ENCODE measurements at regions not wholly inside any gene's neighbourhood (a gene's known extent, or its start where the extent isn't known, plus 50 kb on each side); places are given as distances from the start of the nearest gene placed in this dataset.
A peak's percentile ranks its signal among the peaks of the same experiment; 100 is the strongest.
"Not testable (repeated sequence)": the region's sequence is repeated elsewhere in the genome, so short reads cannot be mapped to it uniquely, and the experiment has no call there.

DNA sequence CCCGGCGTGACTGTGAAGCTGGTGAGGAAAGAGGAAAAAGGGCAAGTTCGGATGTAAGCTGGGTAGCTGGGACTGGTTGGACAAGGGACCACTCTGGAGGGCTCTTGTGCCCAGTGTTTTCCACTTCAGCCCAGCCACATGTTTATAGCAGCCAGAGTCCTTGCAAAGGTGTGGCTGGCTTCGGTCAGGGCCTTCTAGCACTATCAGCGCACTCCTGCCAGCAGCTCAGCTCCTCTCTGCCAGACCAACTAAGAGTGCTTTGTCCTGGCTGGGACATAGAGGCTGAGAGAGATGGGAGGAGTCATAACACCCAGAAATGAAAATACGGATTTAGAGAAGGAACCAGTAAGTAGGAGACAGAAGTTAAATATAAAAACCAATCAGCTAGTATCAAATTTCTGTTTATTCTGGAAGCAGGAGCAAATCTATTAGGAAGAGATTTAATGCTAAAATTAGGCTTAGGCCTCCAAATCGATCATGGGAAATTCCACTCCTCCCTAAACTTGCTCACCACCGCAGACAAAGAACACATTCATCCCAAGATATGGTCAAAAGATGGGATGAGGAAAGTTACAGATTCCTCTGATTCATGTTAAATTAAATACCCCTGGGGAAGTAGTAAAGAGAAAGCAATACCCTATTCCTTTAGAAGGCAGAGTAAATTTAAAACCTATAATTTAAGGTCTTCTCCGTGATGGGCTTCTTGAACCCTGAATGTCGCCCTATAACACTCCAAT lies 135.0 kb downstream of the RALA start:
- H3K27me3 Mint-ChIP-seq (ENCODE audit: insufficient read depth), result no peaks in the 10 kb centered on the region
- WGBS, 2 experiments (ENCODE audit: insufficient coverage in 1 of 2, insufficient read length in 1 of 2), result 95 to 100% methylated on average over 4 to 9 of the region's 10 CpGs

DNA sequence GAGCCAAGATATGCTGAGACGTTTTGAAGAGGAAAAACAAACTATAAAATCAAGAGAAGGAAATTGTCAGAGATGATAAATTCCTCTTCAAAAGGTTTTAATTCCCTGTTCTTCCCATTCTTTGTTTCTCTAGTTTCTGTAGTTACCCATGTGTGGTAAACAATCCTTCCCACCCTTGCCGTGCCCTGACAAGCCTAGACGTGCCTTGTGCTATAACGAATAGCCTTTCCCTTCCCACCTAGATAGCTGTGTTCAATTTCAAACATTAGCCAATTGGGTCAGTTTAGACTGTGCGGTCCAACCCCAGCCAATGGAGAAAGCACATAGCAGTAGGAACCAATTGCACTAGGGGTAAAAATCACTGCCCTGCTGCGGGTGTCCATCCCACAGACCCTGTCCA lies 138.1 kb downstream of the RALA start:
- Histone ChIP-seq H3K9ac (ENCODE audit: extremely low read depth, low read length, poor library complexity, severe bottlenecking) (no peak overlapping the region), H3K9me3 (ENCODE audit: control insufficient read depth, low read length) (peaks cover 20% of the 10 kb centered on the region), H3K27ac (ENCODE audit: low read depth, low read length) (no peak overlapping the region), H3K36me3 (ENCODE audit: control insufficient read depth, insufficient read depth, low read length) (no peaks in the 10 kb centered on the region), H3K4me3 (ENCODE audit: low read length) (no peak overlapping the region), H3K4me1 (ENCODE audit: control insufficient read depth, insufficient read depth, low read length) (peaks cover 4% of the 10 kb centered on the region), H3K27me3 (ENCODE audit: control insufficient read depth, insufficient read depth, low read length, poor library complexity, severe bottlenecking) (no peaks in the 10 kb centered on the region)
- Mint-ChIP-seq H3K9me3 (peaks cover 16% of the 10 kb centered on the region), H3K27ac (no peak overlapping the region), H3K4me3 (no peak overlapping the region), H3K36me3 (ENCODE audit: low read depth) (peaks cover 19% of the 10 kb centered on the region), H3K27me3 (ENCODE audit: insufficient read depth) (no peaks in the 10 kb centered on the region), H3K4me1 (peaks cover 17% of the 10 kb centered on the region)
- no peak for TF ChIP-seq CTCF (conservative IDR thresholded peaks at IDR 0.05)
- 87 to 89% methylated on average over 3 to 6 of the region's 6 CpGs for WGBS, 2 experiments (ENCODE audit: insufficient coverage in 1 of 2, insufficient read length in 1 of 2)
- DNase-seq, result no peak

More for the DNA sequence above, 135.0 kb downstream of the RALA start:
- no peak for TF ChIP-seq CTCF (conservative IDR thresholded peaks at IDR 0.05)
- Histone ChIP-seq H3K27me3 (ENCODE audit: control insufficient read depth, insufficient read depth, low read length, poor library complexity, severe bottlenecking) (no peaks in the 10 kb centered on the region), H3K27ac (ENCODE audit: low read depth, low read length) (no peak overlapping the region), H3K36me3 (ENCODE audit: control insufficient read depth, insufficient read depth, low read length) (no peaks in the 10 kb centered on the region), H3K9ac (ENCODE audit: extremely low read depth, low read length, poor library complexity, severe bottlenecking) (no peak overlapping the region), H3K4me1 (ENCODE audit: control insufficient read depth, insufficient read depth, low read length) (peaks cover 4% of the 10 kb centered on the region), H3K4me3 (ENCODE audit: low read length) (no peak overlapping the region), H3K9me3 (ENCODE audit: control insufficient read depth, low read length) (peaks cover 31% of the 10 kb centered on the region)
- Mint-ChIP-seq H3K4me3 (no peak overlapping the region), H3K27ac (no peak overlapping the region), H3K36me3 (ENCODE audit: low read depth) (peaks cover 24% of the 10 kb centered on the region), H3K9me3 (peaks cover 24% of the 10 kb centered on the region), H3K4me1 (peaks cover 17% of the 10 kb centered on the region)
- DNase-seq, result no peak

GRCh38 chr7:39762466-39762865 lies 139.1 kb downstream of the RALA start:
- not testable (repeated sequence) for H3K27me3 Mint-ChIP-seq (ENCODE audit: insufficient read depth); H3K27ac ChIP-seq (ENCODE audit: low read depth, low read length)

DNA sequence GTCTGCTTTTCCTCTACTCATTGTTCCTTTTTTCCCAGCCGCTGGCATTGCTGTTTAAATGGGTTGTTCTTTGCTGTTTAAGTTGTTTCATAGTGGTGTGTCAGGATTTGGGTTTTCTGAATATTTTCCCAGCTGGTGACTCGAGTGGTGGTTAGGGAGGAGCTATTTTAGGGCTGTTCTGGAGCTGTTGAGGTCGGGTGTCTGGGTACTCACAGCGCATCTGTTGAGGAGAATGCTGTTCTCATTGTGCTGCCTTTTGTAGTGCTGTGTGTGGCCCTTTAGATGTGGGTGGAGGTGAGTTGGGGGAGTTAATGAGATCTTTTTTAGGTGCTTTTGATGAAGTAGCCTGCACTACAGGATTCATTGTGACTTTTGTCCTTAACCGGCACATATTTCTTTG lies 139.5 kb downstream of the RALA start:
- DNase-seq, result peak; percentile 42
- H3K27ac ChIP-seq (ENCODE audit: low read depth, low read length); H3K9me3 ChIP-seq (ENCODE audit: control insufficient read depth, low read length); H3K9me3 Mint-ChIP-seq; H3K4me3 Mint-ChIP-seq; H3K27me3 ChIP-seq (ENCODE audit: control insufficient read depth, insufficient read depth, low read length, poor library complexity, severe bottlenecking); H3K36me3 ChIP-seq (ENCODE audit: control insufficient read depth, insufficient read depth, low read length); H3K9ac ChIP-seq (ENCODE audit: extremely low read depth, low read length, poor library complexity, severe bottlenecking); H3K4me1 ChIP-seq (ENCODE audit: control insufficient read depth, insufficient read depth, low read length); H3K4me3 ChIP-seq (ENCODE audit: low read length); H3K27me3 Mint-ChIP-seq (ENCODE audit: insufficient read depth): not testable (repeated sequence)
- Mint-ChIP-seq H3K27ac (peak overlapping the region; percentile 14), H3K36me3 (ENCODE audit: low read depth) (peaks cover 12% of the 10 kb centered on the region), H3K4me1 (peaks cover 17% of the 10 kb centered on the region)
- WGBS, 2 experiments (ENCODE audit: insufficient coverage in 1 of 2, insufficient read length in 1 of 2), result 76% methylated on average over 5 of the region's 5 CpGs; no CpG with 5 or more reads in 1 of the 2 experiments

More at GRCh38 chr7:39762466-39762865, 139.1 kb downstream of the RALA start:
- not testable (repeated sequence) for H3K9ac ChIP-seq (ENCODE audit: extremely low read depth, low read length, poor library complexity, severe bottlenecking); H3K36me3 ChIP-seq (ENCODE audit: control insufficient read depth, insufficient read depth, low read length); H3K9me3 ChIP-seq (ENCODE audit: control insufficient read depth, low read length); H3K4me1 ChIP-seq (ENCODE audit: control insufficient read depth, insufficient read depth, low read length); H3K9me3 Mint-ChIP-seq; DNase-seq; H3K4me3 Mint-ChIP-seq; H3K27me3 ChIP-seq (ENCODE audit: control insufficient read depth, insufficient read depth, low read length, poor library complexity, severe bottlenecking); H3K4me3 ChIP-seq (ENCODE audit: low read length)
- H3K36me3 Mint-ChIP-seq (ENCODE audit: low read depth), result peaks cover 12% of the 10 kb centered on the region
- WGBS, 2 experiments (ENCODE audit: insufficient coverage in 1 of 2, insufficient read length in 1 of 2), result 81 to 88% methylated on average over 3 to 5 of the region's 5 CpGs
- H3K4me1 Mint-ChIP-seq, result peaks cover 17% of the 10 kb centered on the region
- peak overlapping the region; percentile 14 for H3K27ac Mint-ChIP-seq

DNA sequence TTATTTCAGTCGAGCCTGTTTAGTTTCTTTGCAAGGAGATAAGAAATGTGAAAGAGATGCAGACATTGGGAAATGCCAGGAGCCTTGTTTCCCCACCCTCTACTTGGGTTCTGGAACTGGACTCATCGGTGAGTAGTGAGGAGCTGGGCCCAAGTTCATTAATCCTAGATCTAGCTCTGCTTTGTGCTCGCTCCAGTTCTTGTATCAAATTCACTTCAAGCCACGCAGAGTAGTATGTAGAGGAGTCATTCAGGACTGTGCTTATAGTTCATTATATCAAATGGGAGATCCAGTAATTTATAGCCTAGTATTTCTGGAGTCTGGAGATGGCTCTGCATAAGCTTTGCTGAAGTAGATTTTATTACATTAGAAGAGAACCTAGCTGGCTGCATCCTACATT lies 142.5 kb downstream of the RALA start:
- peaks cover 17% of the 10 kb centered on the region for H3K4me1 Mint-ChIP-seq
- H3K9me3 ChIP-seq (ENCODE audit: control insufficient read depth, low read length); H3K27me3 Mint-ChIP-seq (ENCODE audit: insufficient read depth); H3K9me3 Mint-ChIP-seq; H3K27ac Mint-ChIP-seq; DNase-seq; H3K27ac ChIP-seq (ENCODE audit: low read depth, low read length); H3K27me3 ChIP-seq (ENCODE audit: control insufficient read depth, insufficient read depth, low read length, poor library complexity, severe bottlenecking); H3K4me3 Mint-ChIP-seq; H3K4me3 ChIP-seq (ENCODE audit: low read length); H3K36me3 ChIP-seq (ENCODE audit: control insufficient read depth, insufficient read depth, low read length); H3K9ac ChIP-seq (ENCODE audit: extremely low read depth, low read length, poor library complexity, severe bottlenecking); H3K4me1 ChIP-seq (ENCODE audit: control insufficient read depth, insufficient read depth, low read length): not testable (repeated sequence)
- 79 to 88% methylated on average over 2 to 4 of the region's 4 CpGs for WGBS, 2 experiments (ENCODE audit: insufficient coverage in 1 of 2, insufficient read length in 1 of 2)
- H3K36me3 Mint-ChIP-seq (ENCODE audit: low read depth), result peaks cover 20% of the 10 kb centered on the region

DNA sequence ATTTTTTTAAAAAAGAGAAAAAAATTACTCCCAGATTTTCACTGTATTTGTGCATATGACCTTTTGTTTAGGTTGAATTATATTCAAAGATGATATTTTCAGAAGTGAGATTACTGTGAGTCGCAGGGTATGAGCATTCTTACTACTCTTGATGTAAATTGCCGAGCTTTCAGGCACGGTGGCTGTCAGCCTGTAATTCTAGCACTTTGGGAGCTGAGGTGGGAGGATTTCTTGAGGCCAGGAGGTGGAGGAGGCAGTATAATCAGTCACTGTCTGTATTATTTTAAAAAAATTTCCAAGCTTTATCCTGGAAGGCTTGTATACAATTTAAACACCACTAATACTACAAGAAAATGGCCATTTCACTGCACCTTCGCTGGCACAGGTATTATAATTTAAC lies 145.1 kb downstream of the RALA start:
- H3K9ac ChIP-seq (ENCODE audit: extremely low read depth, low read length, poor library complexity, severe bottlenecking); H3K27ac Mint-ChIP-seq; H3K4me1 ChIP-seq (ENCODE audit: control insufficient read depth, insufficient read depth, low read length); H3K27me3 ChIP-seq (ENCODE audit: control insufficient read depth, insufficient read depth, low read length, poor library complexity, severe bottlenecking); H3K9me3 ChIP-seq (ENCODE audit: control insufficient read depth, low read length); DNase-seq; H3K27me3 Mint-ChIP-seq (ENCODE audit: insufficient read depth); H3K27ac ChIP-seq (ENCODE audit: low read depth, low read length); H3K4me1 Mint-ChIP-seq; H3K9me3 Mint-ChIP-seq; H3K36me3 ChIP-seq (ENCODE audit: control insufficient read depth, insufficient read depth, low read length); H3K4me3 Mint-ChIP-seq; H3K4me3 ChIP-seq (ENCODE audit: low read length): not testable (repeated sequence)
- H3K36me3 Mint-ChIP-seq (ENCODE audit: low read depth), result peaks cover 31% of the 10 kb centered on the region
- 93% methylated on average over 2 of the region's 4 CpGs; no CpG with 5 or more reads in 1 of the 2 experiments for WGBS, 2 experiments (ENCODE audit: insufficient coverage in 1 of 2, insufficient read length in 1 of 2)

Data from endodermal cell (in vitro differentiated cells).